HCT116 (cell line): ENCODE measurements at regions not wholly inside any gene's neighbourhood (a gene's known extent, or its start where the extent isn't known, plus 50 kb on each side); places are given as distances from the start of the nearest gene placed in this dataset.

Experiments
- ATAC-seq: fragments of 200-7000 bp; cut with Tn5 transposase; 2 replicates; pipeline ENCODE4 v1.9.1; 2020; ENCODE audit warnings: mild to moderate bottlenecking, moderate library complexity
- BruUV-seq: library from RNA; stranded (reverse); fragments of 400-500 nt; replicated peaks from 2 replicates; lab custom pipeline; 2021; lab: Mats Ljungman, UMichigan
- CTCF ChIA-PET: fragments of 300-600 bp; sonication (Branson Sonifier 250); formaldehyde crosslinking; loops from one replicate; lab custom pipeline; 2021; ENCODE audit warnings: antibody characterized with exemption; lab: Charles Lee
- POLR2A ChIA-PET: fragments of 300-600, 350-600 bp; sonication (Branson Sonifier 250); formaldehyde crosslinking; loops from one replicate; lab custom pipeline; 2021; ENCODE audit warnings: antibody characterized with exemption; lab: Charles Lee
- RAD21 ChIA-PET, 2 experiments: fragments of 300-600 bp; sonication (Branson Sonifier 250); formaldehyde crosslinking; loops; one replicate each; lab custom pipeline; 2023; ENCODE audit warnings: low total read pairs in 2 of 2; ENCODE audit not compliant: uncharacterized antibody in 2 of 2, unreplicated experiment in 2 of 2, low non-redundant PET in 1 of 2; lab: Charles Lee
- DNase-seq: peaks from one replicate; pipeline ENCODE4 v3.0.0-alpha.2; 2010; ENCODE audit warnings: low read depth, low spot score
- H2AFZ ChIP-seq: fragments of 200-600 bp; shearing (Covaris generic), sonication (generic); 2 replicates; pipeline ENCODE4 v1.6.1; 2017; ENCODE audit warnings: low read depth, mixed run types, mixed read lengths, antibody characterized with exemption, low read length; ENCODE audit not compliant: poor library complexity, severe bottlenecking
- H3K27ac ChIP-seq: 2 replicates; pipeline ENCODE4 v1.5.1; 2012; ENCODE audit warnings: low read depth, low read length
- H3K27me3 ChIP-seq: fragments of 200-600 bp; sonication (generic); 2 replicates; pipeline ENCODE4 v1.6.1; 2016; ENCODE audit warnings: mixed run types, low read length, mixed read lengths; ENCODE audit not compliant: insufficient read depth
- H3K36me3 ChIP-seq, 2 experiments: fragments of 200-500 bp in 1 of 2; fragments of 200-600 bp in 1 of 2; sonication (Bioruptor generic) in 1 of 2; sonication (generic) in 1 of 2; 2 replicates each; pipeline versions ENCODE4 v1.5.1 to v1.6.1; 2014 to 2016; ENCODE audit warnings: low read length in 2 of 2, inconsistent platforms in 1 of 2, mixed read lengths in 1 of 2, mixed run types in 1 of 2; ENCODE audit not compliant: insufficient read depth in 2 of 2, control insufficient read depth in 1 of 2
- H3K4me1 ChIP-seq, 2 experiments: fragments of 200-600 bp in 1 of 2; sonication (generic) in 1 of 2; 2 replicates each; pipeline versions ENCODE4 v1.5.1 to v1.6.1; 2012 to 2017; ENCODE audit warnings: low read length in 2 of 2, inconsistent platforms in 1 of 2, mild to moderate bottlenecking in 1 of 2, mixed read lengths in 1 of 2, mixed run types in 1 of 2, moderate library complexity in 1 of 2; ENCODE audit not compliant: insufficient read depth in 2 of 2, control insufficient read depth in 1 of 2
- H3K4me2 ChIP-seq: fragments of 200-600 bp; sonication (generic); 2 replicates; pipeline ENCODE4 v1.6.1; 2017; ENCODE audit warnings: mixed run types, low read length, mixed read lengths
- H3K4me3 ChIP-seq, 2 experiments: fragments of 200-600 bp in 1 of 2; sonication (generic) in 1 of 2; replicated peaks in 1 of 2; 2 replicates each; pipeline ENCODE4 v1.5.1; 2011 to 2016; ENCODE audit warnings: low read length in 2 of 2, control low read depth in 1 of 2, low read depth in 1 of 2, mild to moderate bottlenecking in 1 of 2, mixed read lengths in 1 of 2, mixed run types in 1 of 2
- H3K79me2 ChIP-seq: fragments of 200-600 bp; sonication (generic); 2 replicates; pipeline ENCODE4 v1.6.1; 2017; ENCODE audit warnings: mild to moderate bottlenecking, mixed run types, low read length, moderate library complexity, mixed read lengths; ENCODE audit not compliant: insufficient read depth
- H3K9ac ChIP-seq: fragments of 200-600 bp; sonication (generic); 2 replicates; pipeline ENCODE4 v1.6.1; 2016; ENCODE audit warnings: low read length, mixed read lengths
- H3K9me2 ChIP-seq: fragments of 200-600 bp; sonication (generic), shearing (Covaris generic); 2 replicates; pipeline ENCODE4 v1.6.1; 2017; ENCODE audit warnings: mixed run types, mild to moderate bottlenecking, moderate library complexity; ENCODE audit not compliant: insufficient read depth
- H3K9me3 ChIP-seq, 2 experiments: fragments of 200-500 bp in 1 of 2; fragments of 200-600 bp in 1 of 2; sonication (Bioruptor generic) in 1 of 2; sonication (generic) in 1 of 2; 2 replicates each; pipeline ENCODE4 v1.6.1; 2014 to 2017; ENCODE audit warnings: low read length in 2 of 2, mixed read lengths in 2 of 2, inconsistent platforms in 1 of 2, low read depth in 1 of 2, mild to moderate bottlenecking in 1 of 2, mixed run types in 1 of 2, moderate library complexity in 1 of 2; ENCODE audit not compliant: control insufficient read depth in 1 of 2, insufficient read depth in 1 of 2
- H4K20me1 ChIP-seq: fragments of 200-600 bp; sonication (generic), shearing (Covaris generic); 2 replicates; pipeline ENCODE4 v1.6.1; 2017; ENCODE audit warnings: mixed run types, mild to moderate bottlenecking, moderate library complexity; ENCODE audit not compliant: insufficient read depth
- ATF3 ChIP-seq: IDR thresholded peaks from 2 replicates; pipeline ENCODE4 v1.6.1; 2012
- CBX3 ChIP-seq: IDR thresholded peaks from 2 replicates; pipeline ENCODE4 v1.6.1; 2012; ENCODE audit warnings: low read depth
- CEBPB ChIP-seq: IDR thresholded peaks from 2 replicates; pipeline ENCODE4 v1.6.1; 2012; ENCODE audit warnings: low read depth
- EGR1 ChIP-seq: IDR thresholded peaks from 2 replicates; pipeline ENCODE4 v1.6.1; 2012; ENCODE audit warnings: low read depth
- EZH2 ChIP-seq: fragments of 200-600 bp; sonication (generic); IDR thresholded peaks from 2 replicates; pipeline ENCODE4 v1.6.1; 2017; ENCODE audit warnings: antibody characterized with exemption, mixed run types
- EZH2phosphoT487 ChIP-seq: fragments of 200-600 bp; IDR thresholded peaks from 2 replicates; pipeline ENCODE4 v1.6.1; 2018; ENCODE audit warnings: antibody characterized with exemption, borderline replicate concordance
- FOSL1 ChIP-seq: IDR thresholded peaks from 2 replicates; pipeline ENCODE4 v1.6.1; 2012; ENCODE audit warnings: low read depth
- JUND ChIP-seq: IDR thresholded peaks from 2 replicates; pipeline ENCODE4 v1.6.1; 2012
- POLR2AphosphoS5 ChIP-seq: IDR thresholded peaks from 2 replicates; pipeline ENCODE4 v1.6.1; 2011; ENCODE audit warnings: mild to moderate bottlenecking, low read depth, low read length, moderate library complexity
- SIN3A ChIP-seq: IDR thresholded peaks from 2 replicates; pipeline ENCODE4 v1.6.1; 2012; ENCODE audit warnings: low read depth
- SRF ChIP-seq: IDR thresholded peaks from 2 replicates; pipeline ENCODE4 v1.6.1; 2012; ENCODE audit warnings: low read depth
- TCF7L2 ChIP-seq: IDR thresholded peaks from 2 replicates; pipeline ENCODE4 v1.7.0; 2011; ENCODE audit warnings: borderline replicate concordance, inconsistent platforms; ENCODE audit not compliant: insufficient read depth, insufficient read length; ENCODE audit errors: extremely low read depth
- YY1 ChIP-seq: IDR thresholded peaks from 2 replicates; pipeline ENCODE4 v1.6.1; 2011; ENCODE audit warnings: low read length, low read depth, moderate library complexity, mild to moderate bottlenecking; ENCODE audit not compliant: insufficient replicate concordance; ENCODE audit errors: extremely low read depth
- ZFX ChIP-seq: fragments of 450-650 bp; IDR thresholded peaks from 2 replicates; pipeline ENCODE4 v1.6.1; 2017
- ZNF274 ChIP-seq: fragments of 200-500 bp; sonication (Bioruptor generic); IDR thresholded peaks from 2 replicates; pipeline ENCODE4 v1.6.1; 2014; ENCODE audit warnings: mild to moderate bottlenecking, low read depth, low read length, inconsistent platforms
- intact Hi-C: fragments of 100-400 bp; cut with micrococcal nuclease; formaldehyde crosslinking; loops from 2 replicates; pipeline ENCODE4 v1.10.0; 2022
- TF ChIP-seq, protein P1 (sequence below): IDR thresholded peaks from 2 replicates; pipeline ENCODE4 v1.6.1; 2012

- Histone ChIP-seq H4K20me1 (no peaks in the 10 kb centered on the region), H3K36me3 (no peaks in the 10 kb centered on the region), H3K4me1 (peaks cover 27 to 36% of the 10 kb centered on the region in 2 experiments), H3K9ac (no peak overlapping the region), H3K9me3 (no peaks in the 10 kb centered on the region), H3K9me2 (no peaks in the 10 kb centered on the region), H3K4me2 (no peak overlapping the region), H3K27me3 (no peaks in the 10 kb centered on the region), H3K27ac (no peak overlapping the region), H3K79me2 (no peaks in the 10 kb centered on the region), H3K4me3 (no peak overlapping the region), H2AFZ (no peak overlapping the region)
- ChIA-PET POLR2A (no interaction called here), RAD21 (no interaction called here), CTCF (interaction anchor here (1.1 kb wide), 1 partner anchor 8 kb away, joined by 3 read pairs; no protein-coding TSS in a partner anchor)
- intact Hi-C loops = loop anchor here (10.0 kb wide), 1 partner anchor 1254 kb away; no protein-coding TSS in a partner anchor
- DNase-seq (no peak), ATAC-seq (no peak)
- TF ChIP-seq SIN3A = no peak
- TF ChIP-seq YY1 = no peak
- TF ChIP-seq JUND = no peak
- TF ChIP-seq EGR1 = no peak
- TF ChIP-seq TCF7L2 = no peak
- no peak for TF ChIP-seq CBX3
- TF ChIP-seq, protein P1, sequence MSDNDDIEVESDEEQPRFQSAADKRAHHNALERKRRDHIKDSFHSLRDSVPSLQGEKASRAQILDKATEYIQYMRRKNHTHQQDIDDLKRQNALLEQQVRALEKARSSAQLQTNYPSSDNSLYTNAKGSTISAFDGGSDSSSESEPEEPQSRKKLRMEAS = no peak
- BruUV-seq = no TSS peak
These were observed 293.6 kb upstream of the STXBP5 start for GRCh38 chr6:146910611-146911010.

GRCh38 chr6:146911635-146912215, 292.5 kb upstream of the STXBP5 start:
- no peaks in the 10 kb centered on the region for H3K9me2 ChIP-seq
- intact Hi-C loops = loop anchor here (10.0 kb wide), 1 partner anchor 1253 kb away; no protein-coding TSS in a partner anchor
- H3K79me2 ChIP-seq = no peaks in the 10 kb centered on the region
- no peak overlapping the region for H3K27ac ChIP-seq
- no peaks in the 10 kb centered on the region for H3K9me3 ChIP-seq
- DNase-seq = no peak
- ChIA-PET RAD21 (no interaction called here), POLR2A (interaction anchor here (1.7 kb wide), 1 partner anchor 9 kb away, joined by 3 read pairs; no protein-coding TSS in a partner anchor), CTCF (interaction anchor here (1.1 kb wide), 1 partner anchor 9 kb away, joined by 3 read pairs; no protein-coding TSS in a partner anchor)
- H3K27me3 ChIP-seq = no peaks in the 10 kb centered on the region
- no peak overlapping the region for H2AFZ ChIP-seq
- no peak overlapping the region for H3K4me3 ChIP-seq
- no peak overlapping the region for H3K9ac ChIP-seq
- no peak overlapping the region for H3K4me2 ChIP-seq
- no peaks in the 10 kb centered on the region for H3K36me3 ChIP-seq
- no peaks in the 10 kb centered on the region for H4K20me1 ChIP-seq
- peaks cover 26 to 37% of the 10 kb centered on the region in 2 experiments for H3K4me1 ChIP-seq
- ATAC-seq = no peak
- BruUV-seq = no TSS peak
- TF ChIP-seq EZH2 = no peak
- no peak for TF ChIP-seq EZH2phosphoT487
- TF ChIP-seq POLR2AphosphoS5 = no peak
- no peak for TF ChIP-seq ZFX
- no peak for TF ChIP-seq ATF3
- TF ChIP-seq ZNF274 = no peak
- no peak for TF ChIP-seq SIN3A
- no peak for TF ChIP-seq FOSL1
- TF ChIP-seq SRF = no peak
- no peak for TF ChIP-seq TCF7L2
- TF ChIP-seq CEBPB = no peak
